BLaER1 (cell line): ENCODE measurements at regions not wholly inside any gene's neighbourhood (a gene's known extent, or its start where the extent isn't known, plus 50 kb on each side); places are given as distances from the start of the nearest gene placed in this dataset.

Experiments used
- H3K27ac ChIP-seq: shearing (Covaris generic); formaldehyde crosslinking; 2 replicates; pipeline ENCODE4 v1.8.1; 2022
- H3K27me3 ChIP-seq: shearing (Covaris generic); formaldehyde crosslinking; 2 replicates; pipeline ENCODE4 v1.8.1; 2022
- H3K36me3 ChIP-seq: shearing (Covaris generic); formaldehyde crosslinking; 2 replicates; pipeline ENCODE4 v1.8.1; 2022
- H3K4me1 ChIP-seq: shearing (Covaris generic); formaldehyde crosslinking; 2 replicates; pipeline ENCODE4 v1.8.1; 2022
- H3K4me2 ChIP-seq: shearing (Covaris generic); formaldehyde crosslinking; 2 replicates; pipeline ENCODE4 v1.8.1; 2022
- H3K4me3 ChIP-seq: shearing (Covaris generic); formaldehyde crosslinking; 2 replicates; pipeline ENCODE4 v1.8.1; 2022
- H3K9ac ChIP-seq: shearing (Covaris generic); formaldehyde crosslinking; 2 replicates; pipeline ENCODE4 v1.8.1; 2022
- H3K9me3 ChIP-seq: shearing (Covaris generic); formaldehyde crosslinking; 2 replicates; pipeline ENCODE4 v1.8.1; 2022
- H4K20me1 ChIP-seq: shearing (Covaris generic); formaldehyde crosslinking; 2 replicates; pipeline ENCODE4 v1.8.1; 2022
- Cebpa-rat ChIP-seq: shearing (Covaris generic); IDR thresholded peaks from 2 replicates; pipeline ENCODE4 v1.8.1; 2022

- Histone ChIP-seq H3K27ac (no peak overlapping the region), H3K27me3 (no peaks in the 10 kb centered on the region), H3K4me2 (no peak overlapping the region), H3K9ac (no peak overlapping the region), H4K20me1 (no peaks in the 10 kb centered on the region), H3K4me3 (no peak overlapping the region), H3K36me3 (no peaks in the 10 kb centered on the region), H3K9me3 (no peaks in the 10 kb centered on the region), H3K4me1 (peaks cover 9% of the 10 kb centered on the region; the same call in 1 of the 2 replicates)
- no peak for TF ChIP-seq Cebpa-rat
These were observed 109.4 kb upstream of the KIRREL3 start for GRCh38 chr11:127109796-127110480.

DNA sequence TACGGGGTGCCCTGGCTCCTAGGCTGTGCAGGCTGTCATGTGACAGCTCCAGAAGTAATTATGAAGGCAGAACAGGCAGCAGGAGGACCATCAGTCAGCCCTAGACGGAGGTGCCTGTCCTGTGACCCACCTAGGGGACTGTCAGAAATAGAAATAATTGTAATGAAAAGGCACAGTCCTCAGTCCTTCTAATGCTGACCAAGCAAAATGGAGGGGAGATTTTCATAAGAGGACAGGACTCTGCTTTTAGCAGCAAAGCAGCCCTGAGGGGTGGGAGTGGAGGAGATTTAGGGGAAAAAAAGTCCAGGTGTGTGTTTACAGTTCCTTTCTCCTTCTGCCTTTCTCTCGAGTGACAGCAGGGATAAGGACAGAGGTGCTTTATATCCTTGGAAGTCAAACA lies 108.3 kb upstream of the KIRREL3 start:
- H3K9ac ChIP-seq = no peak overlapping the region
- no peak for TF ChIP-seq Cebpa-rat
- H3K4me1 ChIP-seq = peaks cover 9% of the 10 kb centered on the region; the same call in 1 of the 2 replicates
- no peaks in the 10 kb centered on the region for H3K9me3 ChIP-seq
- H3K4me3 ChIP-seq = no peak overlapping the region
- no peak overlapping the region for H3K27ac ChIP-seq
- no peaks in the 10 kb centered on the region for H4K20me1 ChIP-seq
- H3K4me2 ChIP-seq = no peak overlapping the region
- H3K27me3 ChIP-seq = no peaks in the 10 kb centered on the region
- no peaks in the 10 kb centered on the region for H3K36me3 ChIP-seq

GRCh38 chr11:127106938-127107337 lies 106.4 kb upstream of the KIRREL3 start:
- Histone ChIP-seq H3K27me3 (no peaks in the 10 kb centered on the region), H3K4me3 (no peak overlapping the region), H3K4me2 (no peak overlapping the region), H3K27ac (no peak overlapping the region), H4K20me1 (no peaks in the 10 kb centered on the region), H3K4me1 (peaks cover 9% of the 10 kb centered on the region; the same call in 1 of the 2 replicates), H3K9ac (no peak overlapping the region), H3K36me3 (no peaks in the 10 kb centered on the region), H3K9me3 (no peaks in the 10 kb centered on the region)
- TF ChIP-seq Cebpa-rat = no peak

GRCh38 chr11:127105593-127106541 lies 105.3 kb upstream of the KIRREL3 start:
- H3K36me3 ChIP-seq = no peaks in the 10 kb centered on the region
- H3K9ac ChIP-seq = no peak overlapping the region
- H3K27ac ChIP-seq = no peak overlapping the region
- no peak overlapping the region for H3K4me3 ChIP-seq
- H3K4me1 ChIP-seq = peaks cover 9% of the 10 kb centered on the region; the same call in 1 of the 2 replicates
- H3K4me2 ChIP-seq = no peak overlapping the region
- H4K20me1 ChIP-seq = no peaks in the 10 kb centered on the region
- H3K27me3 ChIP-seq = no peaks in the 10 kb centered on the region
- no peak for TF ChIP-seq Cebpa-rat
- H3K9me3 ChIP-seq = no peaks in the 10 kb centered on the region

GRCh38 chr11:127103586-127104388 lies 103.2 kb upstream of the KIRREL3 start:
- Histone ChIP-seq H3K4me1 (no peaks in the 10 kb centered on the region), H3K27me3 (no peaks in the 10 kb centered on the region), H4K20me1 (no peaks in the 10 kb centered on the region), H3K4me3 (no peak overlapping the region), H3K36me3 (no peaks in the 10 kb centered on the region), H3K9ac (no peak overlapping the region), H3K27ac (no peak overlapping the region), H3K9me3 (no peaks in the 10 kb centered on the region), H3K4me2 (no peak overlapping the region)
- no peak for TF ChIP-seq Cebpa-rat

- no peak for TF ChIP-seq Cebpa-rat
- Histone ChIP-seq H3K27me3 (no peaks in the 10 kb centered on the region), H4K20me1 (no peaks in the 10 kb centered on the region), H3K27ac (no peak overlapping the region), H3K9me3 (no peaks in the 10 kb centered on the region), H3K4me3 (no peak overlapping the region), H3K9ac (no peak overlapping the region), H3K36me3 (no peaks in the 10 kb centered on the region), H3K4me1 (no peaks in the 10 kb centered on the region), H3K4me2 (no peak overlapping the region)
These were observed 98.1 kb upstream of the KIRREL3 start for GRCh38 chr11:127098684-127099083.

DNA sequence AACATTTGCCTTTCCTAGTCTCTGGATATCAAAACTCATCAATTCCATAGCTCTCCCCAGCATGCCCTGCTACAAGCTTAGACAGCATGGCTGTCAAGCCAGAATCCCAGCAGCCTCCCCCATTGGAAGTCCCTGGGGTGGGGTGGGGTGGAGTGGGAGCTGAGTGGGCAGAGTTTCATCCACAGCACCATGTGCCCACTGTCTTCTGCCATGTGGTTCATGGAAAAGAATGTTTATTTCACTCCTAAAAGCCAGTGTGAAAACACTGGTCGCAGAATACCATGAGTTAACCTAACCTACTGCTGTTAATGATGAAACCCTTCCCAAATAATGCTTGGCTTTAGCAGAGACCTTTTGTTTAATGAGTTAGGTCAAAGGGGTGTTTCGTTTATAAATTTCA lies 80.2 kb upstream of the KIRREL3 start:
- no peak overlapping the region for H3K27ac ChIP-seq

GRCh38 chr11:127075758-127076157 lies 75.2 kb upstream of the KIRREL3 start:
- Histone ChIP-seq H3K9me3 (no peaks in the 10 kb centered on the region), H3K4me1 (peaks cover 18% of the 10 kb centered on the region)
- no peak for TF ChIP-seq Cebpa-rat

More for the DNA sequence above, 80.2 kb upstream of the KIRREL3 start:
- H3K4me2 ChIP-seq = no peak overlapping the region
- no peaks in the 10 kb centered on the region for H3K9me3 ChIP-seq
- H4K20me1 ChIP-seq = no peaks in the 10 kb centered on the region
- H3K4me1 ChIP-seq = no peaks in the 10 kb centered on the region
- H3K36me3 ChIP-seq = no peaks in the 10 kb centered on the region
- H3K9ac ChIP-seq = no peak overlapping the region
- H3K4me3 ChIP-seq = no peak overlapping the region
- no peak for TF ChIP-seq Cebpa-rat
- no peaks in the 10 kb centered on the region for H3K27me3 ChIP-seq

GRCh38 chr11:127074151-127074761 lies 73.7 kb upstream of the KIRREL3 start:
- Histone ChIP-seq H3K36me3 (no peaks in the 10 kb centered on the region), H3K27me3 (no peaks in the 10 kb centered on the region), H3K9ac (no peak overlapping the region), H3K9me3 (no peaks in the 10 kb centered on the region), H3K4me2 (peak overlapping the region; percentile 52), H3K4me1 (peaks cover 18% of the 10 kb centered on the region), H3K4me3 (no peak overlapping the region), H3K27ac (no peak overlapping the region), H4K20me1 (no peaks in the 10 kb centered on the region)
- no peak for TF ChIP-seq Cebpa-rat

More at GRCh38 chr11:127075758-127076157, 75.2 kb upstream of the KIRREL3 start:
- H4K20me1 ChIP-seq = no peaks in the 10 kb centered on the region
- no peak overlapping the region for H3K9ac ChIP-seq
- H3K27me3 ChIP-seq = no peaks in the 10 kb centered on the region
- H3K36me3 ChIP-seq = no peaks in the 10 kb centered on the region
- no peak overlapping the region for H3K27ac ChIP-seq
- H3K4me3 ChIP-seq = no peak overlapping the region
- no peak overlapping the region for H3K4me2 ChIP-seq
